ENCODE measurements at regions not wholly inside any gene's neighbourhood (a gene's known extent, or its start where the extent isn't known, plus 50 kb on each side); places are given as distances from the start of the nearest gene placed in this dataset.

GRCh38 chr11:131129474-131129873 is 213.2 kb upstream of the SNX19 start:
- H3K9me3 ChIP-seq, result peaks cover 0 to 26% (median 20%) of the 10 kb centered on the region in 4 donors
- no peaks in the 10 kb centered on the region for H3K36me3 ChIP-seq
- H3K4me1 ChIP-seq, result no peaks in the 10 kb centered on the region
- 100% methylated on average over 1 of the region's 2 CpGs for WGBS
- intact Hi-C loops (cut with DNase I), result no loop called here
- no peak for DNase-seq (ENCODE audit: extremely low spot score)
- no peak overlapping the region for H3K4me3 ChIP-seq
- TF ChIP-seq EP300 (IDR thresholded peaks at IDR 0.05), result no peak
- TF ChIP-seq POLR2AphosphoS5 (IDR thresholded peaks at IDR 0.05), result no peak
- H3K27me3 ChIP-seq, result peaks cover 0 to 7% (median 0%) of the 10 kb centered on the region in 4 donors
- no peak overlapping the region for H3K27ac ChIP-seq (replicated peaks in 1 of 4)

- no peak for DNase-seq (ENCODE audit: extremely low spot score)
- no peaks in the 10 kb centered on the region for H3K36me3 ChIP-seq
- H3K27ac ChIP-seq (replicated peaks in 1 of 4), result no peak overlapping the region
- intact Hi-C loops (cut with DNase I), result no loop called here
- 82% methylated on average over 3 of the region's 3 CpGs for WGBS
- TF ChIP-seq CTCF (IDR thresholded peaks at IDR 0.05) (no peak), POLR2AphosphoS5 (IDR thresholded peaks at IDR 0.05) (no peak)
- no peaks in the 10 kb centered on the region for H3K9me3 ChIP-seq
- no peaks in the 10 kb centered on the region for H3K4me1 ChIP-seq
- peaks cover 0 to 10% (median 0%) of the 10 kb centered on the region in 4 donors for H3K27me3 ChIP-seq
- H3K4me3 ChIP-seq, result no peak overlapping the region
Measured at GRCh38 chr11:131135611-131136010, 219.3 kb upstream of the SNX19 start.

GRCh38 chr11:131136486-131136885 is 220.2 kb upstream of the SNX19 start:
- TF ChIP-seq POLR2AphosphoS5 (IDR thresholded peaks at IDR 0.05) (no peak), POLR2A (IDR thresholded peaks at IDR 0.05; ENCODE audit: low read depth) (no peak), CTCF (IDR thresholded peaks at IDR 0.05) (no peak), EP300 (IDR thresholded peaks at IDR 0.05) (no peak)
- intact Hi-C loops (cut with DNase I), result no loop called here
- Histone ChIP-seq H3K9me3 (no peaks in the 10 kb centered on the region), H3K27ac (replicated peaks in 1 of 4) (no peak overlapping the region), H3K4me1 (no peaks in the 10 kb centered on the region), H3K36me3 (no peaks in the 10 kb centered on the region), H3K27me3 (peaks cover 0 to 10% (median 0%) of the 10 kb centered on the region in 4 donors), H3K4me3 (no peak overlapping the region)
- no CpG with 5 or more reads among the region's 1 CpG for WGBS
- no peak for DNase-seq (ENCODE audit: extremely low spot score)

- no peak overlapping the region for H3K27ac ChIP-seq (replicated peaks in 1 of 4)
Measured at GRCh38 chr11:131137046-131137445, 220.8 kb upstream of the SNX19 start.

GRCh38 chr11:131138731-131139130 is 222.5 kb upstream of the SNX19 start:
- 33% methylated on average over 4 of the region's 4 CpGs for WGBS
- intact Hi-C loops (cut with DNase I), result no loop called here

More at GRCh38 chr11:131137046-131137445, 220.8 kb upstream of the SNX19 start:
- no peak for TF ChIP-seq CTCF (IDR thresholded peaks at IDR 0.05)
- intact Hi-C loops (cut with DNase I), result no loop called here
- Histone ChIP-seq H3K36me3 (no peaks in the 10 kb centered on the region), H3K4me3 (no peak overlapping the region), H3K9me3 (no peaks in the 10 kb centered on the region), H3K4me1 (no peaks in the 10 kb centered on the region), H3K27me3 (peaks cover 0 to 10% (median 0%) of the 10 kb centered on the region in 4 donors)
- WGBS, result 94% methylated on average over 2 of the region's 2 CpGs
- no peak for DNase-seq (ENCODE audit: extremely low spot score)

More at GRCh38 chr11:131138731-131139130, 222.5 kb upstream of the SNX19 start:
- H3K27ac ChIP-seq (replicated peaks in 1 of 4), result no peak overlapping the region
- H3K36me3 ChIP-seq, result no peaks in the 10 kb centered on the region
- H3K27me3 ChIP-seq, result peaks cover 0 to 7% (median 0%) of the 10 kb centered on the region in 4 donors
- no peaks in the 10 kb centered on the region for H3K9me3 ChIP-seq
- H3K4me1 ChIP-seq, result no peaks in the 10 kb centered on the region
- TF ChIP-seq CTCF (IDR thresholded peaks at IDR 0.05) (no peak), POLR2A (IDR thresholded peaks at IDR 0.05; ENCODE audit: low read depth) (no peak), EP300 (IDR thresholded peaks at IDR 0.05) (no peak), POLR2AphosphoS5 (IDR thresholded peaks at IDR 0.05) (no peak)
- DNase-seq (ENCODE audit: extremely low spot score), result no peak
- no peak overlapping the region for H3K4me3 ChIP-seq
